CD4-positive, alpha-beta T cell (primary cell): ENCODE measurements at regions not wholly inside any gene's neighbourhood (a gene's known extent, or its start where the extent isn't known, plus 50 kb on each side); places are given as distances from the start of the nearest gene placed in this dataset.

Experiments
- ATAC-seq: fragments of 200-7000 bp; cut with Tn5 transposase; one replicate; pipeline ENCODE4 v1.10.0; 2022; ENCODE audit warnings: mild to moderate bottlenecking; ENCODE audit not compliant: poor library complexity
- CTCF ChIA-PET: fragments of 350-600 bp; sonication (Branson Sonifier 250); formaldehyde crosslinking; loops from one replicate; lab custom pipeline; 2021; ENCODE audit warnings: antibody characterized with exemption, inconsistent platforms; lab: Charles Lee
- POLR2A ChIA-PET: fragments of 350-600 bp; sonication (Branson Sonifier 250); formaldehyde crosslinking; loops from one replicate; lab custom pipeline; 2021; ENCODE audit warnings: antibody characterized with exemption, inconsistent platforms; lab: Charles Lee
- DNase-seq, 14 experiments: peaks; one replicate each; pipeline ENCODE4 v3.0.0-alpha.2; 2013 to 2020; ENCODE audit warnings: mixed read lengths in 2 of 14
- H3K27ac ChIP-seq, 2 donors: one replicate each; pipeline versions ENCODE4 v1.5.1 to v1.7.0; 2013; ENCODE audit warnings: low read length in 2 of 2, low read depth in 1 of 2, mild to moderate bottlenecking in 1 of 2
- H3K27me3 ChIP-seq, 2 experiments: 1 replicate in 1 of 2; 2 replicates in 1 of 2; pipeline versions ENCODE4 v1.6.1 to v1.7.0; 2013; ENCODE audit warnings: low read length in 2 of 2, control low read depth in 1 of 2, mild to moderate bottlenecking in 1 of 2, moderate library complexity in 1 of 2; ENCODE audit not compliant: insufficient read depth in 2 of 2, control insufficient read depth in 1 of 2
- H3K36me3 ChIP-seq: one replicate; pipeline ENCODE4 v1.6.1; 2013; ENCODE audit warnings: low read length, control low read depth; ENCODE audit not compliant: insufficient read depth
- H3K4me1 ChIP-seq: one replicate; pipeline ENCODE4 v1.6.1; 2013; ENCODE audit warnings: low read length, control low read depth; ENCODE audit not compliant: insufficient read depth
- H3K4me3 ChIP-seq: one replicate; pipeline ENCODE4 v1.5.1; 2013; ENCODE audit warnings: mild to moderate bottlenecking, low read length, moderate library complexity
- H3K9me3 ChIP-seq, 2 experiments: 1 replicate in 1 of 2; 2 replicates in 1 of 2; pipeline versions ENCODE4 v1.6.1 to v1.7.0; 2013; ENCODE audit warnings: low read length in 2 of 2, mild to moderate bottlenecking in 2 of 2, control low read depth in 1 of 2, moderate library complexity in 1 of 2; ENCODE audit not compliant: control insufficient read depth in 1 of 2, insufficient read depth in 1 of 2
- H3K27ac Mint-ChIP-seq: one replicate; pipeline ENCODE4 v1.8.0; 2020; ENCODE audit warnings: mixed read lengths
- H3K27me3 Mint-ChIP-seq: one replicate; pipeline ENCODE4 v1.8.0; 2021; ENCODE audit warnings: mixed read lengths
- H3K36me3 Mint-ChIP-seq: one replicate; pipeline ENCODE4 v1.8.0; 2021; ENCODE audit warnings: low read depth, mixed read lengths
- H3K4me1 Mint-ChIP-seq: one replicate; pipeline ENCODE4 v1.8.0; 2021; ENCODE audit warnings: low read depth, mixed read lengths
- H3K4me3 Mint-ChIP-seq: one replicate; pipeline ENCODE4 v1.8.0; 2020; ENCODE audit warnings: mild to moderate bottlenecking, mixed read lengths
- H3K9me3 Mint-ChIP-seq: one replicate; pipeline ENCODE4 v1.8.0; 2020; ENCODE audit warnings: mixed read lengths
- CTCF ChIP-seq: fragments of 200-600 bp; IDR thresholded peaks from one replicate; pipeline ENCODE4 v1.8.0; 2022; ENCODE audit warnings: antibody characterized with exemption, mild to moderate bottlenecking
- intact Hi-C, 2 experiments: fragments of 100-400 bp; cut with DNase I in 1 of 2; cut with micrococcal nuclease in 1 of 2; formaldehyde crosslinking; loops; one replicate each; pipeline versions ENCODE4 v1.15.1 to v1.9.0; 2023 to 2025; cut with DNase I, micrococcal nuclease

GRCh38 chr7:63073286-63073685 lies 925.4 kb upstream of the ZNF722 start:
- ChIA-PET CTCF (no interaction called here), POLR2A (no interaction called here)
- Mint-ChIP-seq H3K9me3 (peaks cover 21% of the 10 kb centered on the region), H3K27me3 (no peaks in the 10 kb centered on the region), H3K4me3 (no peak overlapping the region), H3K27ac (no peak overlapping the region), H3K4me1 (no peaks in the 10 kb centered on the region), H3K36me3 (peaks cover 12% of the 10 kb centered on the region)
- Histone ChIP-seq H3K36me3 (no peaks in the 10 kb centered on the region), H3K9me3 (peaks cover 27 to 60% of the 10 kb centered on the region in 2 experiments), H3K4me1 (no peaks in the 10 kb centered on the region), H3K27ac (no peak overlapping the region), H3K27me3 (no peaks in the 10 kb centered on the region), H3K4me3 (no peak overlapping the region)
- TF ChIP-seq CTCF = no peak
- intact Hi-C loops = no loop called here
- DNase-seq (no peak), ATAC-seq (no peak)

- DNase-seq (no peak), ATAC-seq (no peak)
- Mint-ChIP-seq H3K4me1 (no peaks in the 10 kb centered on the region), H3K4me3 (no peak overlapping the region), H3K9me3 (peaks cover 18% of the 10 kb centered on the region), H3K36me3 (peaks cover 12% of the 10 kb centered on the region), H3K27me3 (no peaks in the 10 kb centered on the region), H3K27ac (no peak overlapping the region)
- no peaks in the 10 kb centered on the region for H3K36me3 ChIP-seq
- ChIA-PET CTCF (no interaction called here), POLR2A (no interaction called here)
- no peak for TF ChIP-seq CTCF
- H3K9me3 ChIP-seq = peaks cover 27 to 58% of the 10 kb centered on the region in 2 experiments
- H3K27ac ChIP-seq = no peak overlapping the region
- H3K4me1 ChIP-seq = no peaks in the 10 kb centered on the region
- no peaks in the 10 kb centered on the region for H3K27me3 ChIP-seq
- H3K4me3 ChIP-seq = no peak overlapping the region
- intact Hi-C loops = no loop called here
Measured at GRCh38 chr7:63073736-63074135, 924.9 kb upstream of the ZNF722 start.

GRCh38 chr7:63077841-63078240 lies 920.8 kb upstream of the ZNF722 start:
- ATAC-seq (no peak), DNase-seq (no peak)
- peaks cover 21 to 49% of the 10 kb centered on the region in 2 experiments for H3K9me3 ChIP-seq
- no peaks in the 10 kb centered on the region for H3K27me3 Mint-ChIP-seq
- no peak overlapping the region for H3K27ac Mint-ChIP-seq
- intact Hi-C loops = no loop called here
- no peak overlapping the region for H3K4me3 Mint-ChIP-seq
- H3K27ac ChIP-seq = no peak overlapping the region
- no peak for TF ChIP-seq CTCF
- H3K4me1 Mint-ChIP-seq = no peaks in the 10 kb centered on the region
- no peaks in the 10 kb centered on the region for H3K36me3 ChIP-seq
- H3K27me3 ChIP-seq = no peaks in the 10 kb centered on the region
- ChIA-PET POLR2A (no interaction called here), CTCF (no interaction called here)
- peaks cover 7% of the 10 kb centered on the region for H3K36me3 Mint-ChIP-seq
- peaks cover 14% of the 10 kb centered on the region for H3K9me3 Mint-ChIP-seq
- no peak overlapping the region for H3K4me3 ChIP-seq
- H3K4me1 ChIP-seq = no peaks in the 10 kb centered on the region
